Endodermal cell (in vitro differentiated cells): ENCODE measurements at regions not wholly inside any gene's neighbourhood (a gene's known extent, or its start where the extent isn't known, plus 50 kb on each side); places are given as distances from the start of the nearest gene placed in this dataset.

Experiments used
- DNase-seq: peaks from one replicate; pipeline ENCODE4 v3.0.0-alpha.2; 2017
- H3K27ac ChIP-seq: 2 replicates; pipeline ENCODE4 v1.5.1; 2013; ENCODE audit warnings: mild to moderate bottlenecking, low read depth, low read length, moderate library complexity
- H3K27me3 ChIP-seq: 2 replicates; pipeline ENCODE4 v1.6.1; 2013; ENCODE audit warnings: mild to moderate bottlenecking, low read length, moderate library complexity; ENCODE audit not compliant: insufficient read depth, control insufficient read depth, poor library complexity, severe bottlenecking
- H3K36me3 ChIP-seq: 2 replicates; pipeline ENCODE4 v1.7.0; 2013; ENCODE audit warnings: mild to moderate bottlenecking, low read length, moderate library complexity; ENCODE audit not compliant: control insufficient read depth, insufficient read depth
- H3K4me1 ChIP-seq: one replicate; pipeline ENCODE4 v1.7.0; 2013; ENCODE audit warnings: low read length; ENCODE audit not compliant: control insufficient read depth, insufficient read depth
- H3K4me3 ChIP-seq: 2 replicates; pipeline ENCODE4 v1.5.1; 2013; ENCODE audit warnings: mild to moderate bottlenecking, low read length, moderate library complexity
- H3K9ac ChIP-seq: 2 replicates; pipeline ENCODE4 v1.6.1; 2013; ENCODE audit warnings: mild to moderate bottlenecking, low read length, moderate library complexity; ENCODE audit not compliant: poor library complexity, severe bottlenecking; ENCODE audit errors: extremely low read depth
- H3K9me3 ChIP-seq: 2 replicates; pipeline ENCODE4 v1.6.1; 2013; ENCODE audit warnings: mild to moderate bottlenecking, low read length, moderate library complexity; ENCODE audit not compliant: control insufficient read depth
- H3K27ac Mint-ChIP-seq: 2 replicates; pipeline ENCODE4 v1.8.0; 2020; ENCODE audit warnings: mixed read lengths
- H3K27me3 Mint-ChIP-seq: 2 replicates; pipeline ENCODE4 v1.8.0; 2021; ENCODE audit warnings: mild to moderate bottlenecking, mixed read lengths; ENCODE audit not compliant: insufficient read depth
- H3K36me3 Mint-ChIP-seq: 2 replicates; pipeline ENCODE4 v1.8.0; 2020; ENCODE audit warnings: low read depth, mixed read lengths
- H3K4me1 Mint-ChIP-seq: 2 replicates; pipeline ENCODE4 v1.8.0; 2020; ENCODE audit warnings: mixed read lengths
- H3K4me3 Mint-ChIP-seq: 2 replicates; pipeline ENCODE4 v1.8.0; 2020; ENCODE audit warnings: mild to moderate bottlenecking, moderate library complexity, mixed read lengths
- H3K9me3 Mint-ChIP-seq: 2 replicates; pipeline ENCODE4 v1.8.0; 2020; ENCODE audit warnings: mild to moderate bottlenecking, mixed read lengths
- CTCF ChIP-seq: fragments of 200-600 bp; sonication (generic); conservative IDR thresholded peaks from 2 replicates; pipeline ENCODE4 v1.5.0; 2021; ENCODE audit warnings: antibody characterized with exemption, mild to moderate bottlenecking
- WGBS, 2 experiments: methylation state at CpG; one replicate each; pipeline versions ENCODE4 v1.1.5 to v1.1.7; 2013; ENCODE audit warnings: missing lambda C conversion rate in 2 of 2, mixed read lengths in 1 of 2; ENCODE audit not compliant: insufficient coverage in 1 of 2, insufficient read length in 1 of 2; 5-methylcytosine and 5-hydroxymethylcytosine counted together

GRCh38 chr18:56455141-56455540 lies 183.3 kb downstream of the TXNL1 start:
- no peak for DNase-seq
- peaks cover 3% of the 10 kb centered on the region for H3K4me1 Mint-ChIP-seq
- H3K9me3 Mint-ChIP-seq = no peaks in the 10 kb centered on the region
- no peak overlapping the region for H3K27ac ChIP-seq
- 98% methylated on average over 2 of the region's 2 CpGs; no CpG with 5 or more reads in 1 of the 2 experiments for WGBS, 2 experiments
- H3K9me3 ChIP-seq = no peaks in the 10 kb centered on the region
- no peaks in the 10 kb centered on the region for H3K36me3 ChIP-seq
- TF ChIP-seq CTCF = no peak
- H3K4me3 Mint-ChIP-seq = no peak overlapping the region
- H3K4me3 ChIP-seq = no peak overlapping the region
- no peak overlapping the region for H3K9ac ChIP-seq
- no peaks in the 10 kb centered on the region for H3K27me3 ChIP-seq
- H3K27me3 Mint-ChIP-seq = no peaks in the 10 kb centered on the region
- no peaks in the 10 kb centered on the region for H3K4me1 ChIP-seq
- H3K36me3 Mint-ChIP-seq = no peaks in the 10 kb centered on the region
- no peak overlapping the region for H3K27ac Mint-ChIP-seq

- no peaks in the 10 kb centered on the region for H3K36me3 ChIP-seq
- Mint-ChIP-seq H3K27me3 (no peaks in the 10 kb centered on the region), H3K9me3 (no peaks in the 10 kb centered on the region), H3K4me3 (no peak overlapping the region), H3K4me1 (peaks cover 3% of the 10 kb centered on the region), H3K36me3 (no peaks in the 10 kb centered on the region), H3K27ac (no peak overlapping the region)
- no peaks in the 10 kb centered on the region for H3K4me1 ChIP-seq
- H3K9me3 ChIP-seq = no peaks in the 10 kb centered on the region
- no peak overlapping the region for H3K9ac ChIP-seq
- no peaks in the 10 kb centered on the region for H3K27me3 ChIP-seq
- TF ChIP-seq CTCF = no peak
- H3K4me3 ChIP-seq = no peak overlapping the region
- 57 to 63% methylated on average over 1 to 3 of the region's 3 CpGs for WGBS, 2 experiments
- no peak overlapping the region for H3K27ac ChIP-seq
- no peak for DNase-seq
Measured at GRCh38 chr18:56453631-56454030, 184.8 kb downstream of the TXNL1 start.

- TF ChIP-seq CTCF = no peak
- H3K27ac ChIP-seq = no peak overlapping the region
- no peak overlapping the region for H3K4me3 ChIP-seq
- WGBS, 2 experiments = 94 to 100% methylated on average over 1 of the region's 1 CpG
- H3K27me3 ChIP-seq = no peaks in the 10 kb centered on the region
- H3K9me3 Mint-ChIP-seq = no peaks in the 10 kb centered on the region
- peaks cover 3% of the 10 kb centered on the region for H3K4me1 Mint-ChIP-seq
- H3K4me3 Mint-ChIP-seq = no peak overlapping the region
- no peaks in the 10 kb centered on the region for H3K27me3 Mint-ChIP-seq
- no peak overlapping the region for H3K9ac ChIP-seq
- no peak overlapping the region for H3K27ac Mint-ChIP-seq
- no peaks in the 10 kb centered on the region for H3K36me3 ChIP-seq
- H3K36me3 Mint-ChIP-seq = no peaks in the 10 kb centered on the region
- no peak for DNase-seq
- no peaks in the 10 kb centered on the region for H3K9me3 ChIP-seq
- no peaks in the 10 kb centered on the region for H3K4me1 ChIP-seq
Measured at GRCh38 chr18:56451188-56451587, 187.2 kb downstream of the TXNL1 start.
